HG02571 (cell line): ENCODE measurements at regions not wholly inside any gene's neighbourhood (a gene's known extent, or its start where the extent isn't known, plus 50 kb on each side); places are given as distances from the start of the nearest gene placed in this dataset.

Experiments
- ATAC-seq: cut with Tn5 transposase; IDR thresholded peaks from one replicate; pipeline ENCODE4 v1.9.1; 2021; ENCODE audit warnings: mild to moderate bottlenecking, moderate library complexity; ENCODE audit not compliant: unreplicated experiment

DNA sequence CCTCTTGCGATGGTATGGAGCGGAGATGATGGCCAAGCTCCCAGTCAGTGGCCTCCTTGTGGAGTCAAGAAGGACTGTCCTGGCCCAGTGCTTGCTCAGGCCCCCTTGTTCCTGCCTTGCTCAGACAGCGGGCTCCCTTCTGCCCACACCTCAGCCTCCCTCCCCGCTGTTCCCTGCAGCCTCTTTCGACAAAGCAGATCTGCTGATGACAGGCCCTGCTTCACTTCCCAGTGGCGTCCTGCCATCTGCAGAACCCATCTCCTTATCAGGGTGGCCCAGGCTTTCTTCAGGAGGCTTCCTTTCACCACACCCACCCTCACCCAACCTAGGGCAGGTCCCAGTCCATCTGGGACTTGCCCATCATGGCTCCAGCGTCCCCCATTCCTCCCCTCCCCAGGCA lies 80.0 kb downstream of the CLDN34 start:
- no peak for ATAC-seq

DNA sequence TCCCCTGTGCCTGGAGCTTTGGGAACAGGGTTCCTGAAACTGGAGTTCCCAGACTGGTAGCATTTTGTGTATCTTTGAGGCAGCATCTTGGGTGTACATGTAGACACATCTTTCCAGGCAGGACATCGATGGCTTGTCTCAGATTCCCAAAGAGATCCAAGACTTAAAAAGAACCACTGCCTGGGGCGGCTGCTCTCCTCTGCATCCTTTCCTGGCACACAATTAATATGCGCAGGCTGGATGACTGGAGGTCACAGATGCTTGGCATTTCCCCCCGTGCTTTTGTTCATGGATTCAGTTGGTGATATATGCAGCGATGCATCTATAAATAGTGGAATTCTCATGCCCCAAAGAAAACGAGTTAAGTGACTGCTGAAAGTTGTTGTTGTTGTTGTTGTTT lies 80.5 kb downstream of the CLDN34 start:
- ATAC-seq: no peak

DNA sequence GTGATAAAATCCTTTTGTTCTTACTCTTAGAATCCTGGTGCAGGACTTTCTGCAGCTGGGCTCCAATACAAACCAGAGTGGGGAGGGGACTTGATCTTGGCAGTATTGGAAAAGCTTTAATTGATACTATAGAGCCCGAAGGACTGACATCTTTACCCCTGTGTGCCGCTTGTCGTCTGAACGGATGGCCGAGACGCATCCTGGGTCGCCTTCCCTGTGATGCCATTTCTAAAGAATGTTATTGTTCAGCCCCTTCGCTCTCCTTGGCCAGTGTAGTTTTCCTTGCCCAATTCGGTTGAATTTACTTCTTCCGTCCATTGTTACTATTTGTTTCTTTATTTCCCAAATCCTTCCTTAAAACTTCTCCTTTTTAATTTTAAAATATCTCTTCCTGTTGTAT lies 80.9 kb downstream of the CLDN34 start:
- no peak for ATAC-seq

DNA sequence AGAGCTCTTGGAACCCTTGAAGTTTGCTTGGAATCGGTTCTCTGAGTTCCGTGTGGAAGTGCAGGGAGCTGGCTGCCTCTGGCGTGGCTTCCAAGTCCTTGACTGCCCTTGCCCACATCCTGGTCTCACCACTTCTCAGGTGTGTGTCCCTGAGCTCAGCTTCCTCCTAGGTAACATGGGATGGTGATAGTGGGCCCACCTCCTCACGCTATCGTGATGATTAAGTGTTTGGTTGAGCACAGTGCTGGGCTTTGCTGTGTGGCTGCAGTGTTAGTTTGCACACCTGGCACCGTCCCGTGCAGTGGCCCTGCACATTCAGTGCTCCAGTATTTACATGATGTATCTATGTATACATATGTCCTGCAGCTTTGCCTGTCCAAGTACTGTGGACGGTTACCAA lies 81.5 kb downstream of the CLDN34 start:
- ATAC-seq: no peak

DNA sequence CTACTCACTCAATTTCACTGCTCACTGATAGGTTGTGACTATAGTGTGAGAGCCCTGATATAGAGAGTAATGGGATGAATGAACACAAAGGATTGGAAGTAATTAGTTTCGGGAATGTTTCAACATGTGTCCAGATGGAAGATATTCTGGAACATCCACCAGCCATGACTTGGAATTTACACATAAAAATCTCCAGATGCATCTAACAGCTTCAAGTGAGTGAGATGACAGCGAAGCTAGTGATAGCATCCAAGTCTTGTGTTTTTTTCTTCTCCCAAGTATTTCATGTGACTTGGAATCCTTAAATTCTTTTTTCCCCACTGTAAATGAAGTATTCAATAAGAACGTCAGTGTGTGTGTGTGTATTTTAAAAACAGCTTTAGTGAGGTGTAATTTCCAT lies 82.1 kb downstream of the CLDN34 start:
- no peak for ATAC-seq

DNA sequence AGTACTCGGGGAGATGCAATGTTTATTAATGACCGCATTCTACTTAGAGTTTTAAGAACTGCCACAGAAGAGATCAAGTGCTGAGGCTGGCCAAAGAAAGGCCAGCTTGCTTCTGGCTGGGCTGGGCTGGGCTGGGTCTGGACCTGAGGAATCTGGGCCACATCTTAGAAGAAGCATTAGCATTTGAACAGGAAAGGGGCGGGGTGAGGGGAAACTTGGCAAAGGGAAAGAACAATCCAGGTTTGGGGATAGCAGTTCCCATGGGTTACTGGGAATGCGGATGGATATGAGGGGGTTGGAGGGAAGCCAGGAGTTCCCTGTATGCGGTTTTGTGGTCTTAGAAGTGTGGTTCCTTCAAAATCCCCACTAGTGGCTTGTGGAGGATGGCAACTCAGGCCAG lies 83.3 kb downstream of the CLDN34 start:
- ATAC-seq: no peak

DNA sequence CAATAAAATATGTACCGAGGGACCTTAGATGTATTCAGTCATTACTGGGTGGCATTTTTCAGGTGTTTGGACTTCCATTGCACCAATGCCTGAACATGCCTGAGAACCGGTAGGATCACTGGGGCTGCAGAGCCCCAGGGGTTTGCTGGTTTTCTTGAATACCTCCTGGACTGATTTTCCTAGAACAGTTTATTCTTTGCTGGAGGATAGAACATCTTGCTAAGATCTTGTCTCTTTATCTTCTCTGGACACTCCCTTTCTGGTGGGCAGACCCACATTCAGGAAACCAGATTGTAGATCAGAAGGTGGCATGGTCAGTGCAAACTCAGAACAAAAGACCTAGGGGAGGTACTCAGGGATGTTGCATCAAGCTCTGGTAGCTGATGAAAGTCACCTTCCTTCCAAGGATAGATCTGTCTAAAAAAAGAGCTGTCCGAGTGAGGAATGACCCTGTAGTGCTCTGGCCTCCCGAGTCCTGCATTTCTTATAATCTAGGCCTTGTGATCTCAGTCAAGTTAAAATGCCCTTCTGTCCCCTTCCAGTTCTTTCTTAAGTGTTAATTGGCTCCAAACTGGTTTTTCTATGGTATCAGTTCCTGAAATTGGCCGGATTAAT lies 84.8 kb downstream of the CLDN34 start:
- no peak for ATAC-seq

DNA sequence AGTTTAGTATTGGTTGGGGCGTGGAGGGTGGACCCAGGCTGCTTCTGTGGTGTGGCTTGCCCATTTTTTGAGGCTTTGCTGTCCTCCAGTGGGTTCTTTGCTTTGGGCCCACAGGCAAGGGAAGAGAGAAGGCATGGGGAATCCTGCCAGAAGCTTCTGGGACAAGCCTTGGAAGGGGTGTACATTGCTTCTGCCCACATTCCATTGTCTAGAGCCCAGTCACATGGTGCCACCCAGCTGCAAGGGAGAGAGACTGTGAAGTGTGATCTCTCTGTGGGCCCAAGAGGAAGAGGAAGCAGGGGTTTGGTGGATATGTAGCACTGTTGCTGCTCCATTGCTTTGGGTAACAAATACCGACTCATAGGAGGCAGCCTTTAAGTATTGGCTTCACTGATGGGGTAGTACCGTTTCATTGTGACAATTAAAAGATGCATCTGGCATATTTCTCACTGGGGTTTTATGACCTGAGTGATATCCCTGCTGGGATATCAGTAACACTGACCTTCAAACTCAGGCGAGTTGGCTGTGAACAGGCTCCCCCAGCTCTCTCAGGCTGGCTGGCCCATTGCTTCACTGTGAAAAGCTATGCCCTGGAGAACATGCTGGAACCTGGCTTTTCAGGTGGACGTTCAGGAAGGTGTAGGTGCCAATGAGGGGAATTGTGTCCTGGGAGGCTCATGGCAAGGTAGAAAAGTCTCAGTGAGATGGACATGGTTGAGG lies 85.9 kb downstream of the CLDN34 start:
- ATAC-seq: no peak

DNA sequence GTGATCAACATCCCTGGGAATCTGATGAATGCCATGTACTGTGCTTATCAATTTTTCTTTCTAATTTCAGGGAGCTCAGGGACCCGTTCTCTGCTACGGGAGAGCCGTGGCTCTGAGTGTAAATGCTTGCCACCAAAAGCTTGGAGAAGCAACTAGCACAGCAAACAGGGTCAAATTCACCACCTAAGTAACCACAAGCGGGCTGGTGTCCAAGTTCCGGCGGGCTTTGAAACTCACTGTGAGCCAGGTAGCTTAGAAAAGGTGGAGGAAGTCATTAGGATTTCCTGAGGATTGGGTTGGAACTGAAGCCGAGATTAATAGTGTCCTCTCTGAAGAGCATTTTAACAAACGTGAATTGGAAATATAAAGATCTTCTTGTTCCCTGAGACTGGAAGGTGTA lies 87.2 kb downstream of the CLDN34 start:
- ATAC-seq: no peak

DNA sequence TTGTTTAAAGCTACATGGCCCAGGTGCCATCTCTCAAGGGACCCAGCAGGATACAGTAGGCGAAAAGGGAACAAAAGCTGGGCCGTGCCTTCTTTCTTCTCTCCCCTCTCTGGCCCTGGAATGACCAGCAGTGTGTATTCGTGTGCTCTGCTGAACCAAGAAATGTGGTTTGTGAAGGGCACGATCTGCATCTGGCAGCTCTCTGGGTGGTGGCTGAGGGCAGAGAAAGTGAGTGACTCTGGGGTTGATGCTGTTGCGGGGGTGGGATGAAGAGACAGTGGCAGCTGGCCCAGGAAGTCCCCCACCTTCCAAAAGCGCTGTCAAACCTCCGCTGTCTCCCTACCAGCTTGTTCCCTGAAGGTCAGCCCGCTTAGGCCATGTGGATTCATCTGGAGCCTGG lies 88.3 kb downstream of the CLDN34 start:
- no peak for ATAC-seq

DNA sequence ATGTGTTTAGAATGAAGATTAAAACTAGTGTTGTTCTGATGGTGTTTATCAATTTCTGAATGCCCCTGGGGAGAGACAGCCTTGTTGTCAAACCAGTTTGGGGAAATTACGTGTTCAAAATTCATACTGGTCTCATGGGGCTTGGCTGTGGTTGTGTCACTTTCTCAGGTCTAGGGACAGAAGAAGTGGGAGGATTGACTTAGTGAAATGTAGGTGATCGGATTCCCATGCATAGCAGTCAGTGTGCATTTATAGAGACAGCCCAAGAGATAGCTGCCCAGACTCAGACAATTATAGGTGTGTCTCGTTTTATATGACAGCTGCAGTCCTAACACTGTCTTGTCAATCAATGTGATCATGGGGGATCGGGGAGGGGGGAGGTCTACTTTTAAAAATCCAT lies 94.4 kb upstream of the CLCN4 start:
- ATAC-seq: no peak

DNA sequence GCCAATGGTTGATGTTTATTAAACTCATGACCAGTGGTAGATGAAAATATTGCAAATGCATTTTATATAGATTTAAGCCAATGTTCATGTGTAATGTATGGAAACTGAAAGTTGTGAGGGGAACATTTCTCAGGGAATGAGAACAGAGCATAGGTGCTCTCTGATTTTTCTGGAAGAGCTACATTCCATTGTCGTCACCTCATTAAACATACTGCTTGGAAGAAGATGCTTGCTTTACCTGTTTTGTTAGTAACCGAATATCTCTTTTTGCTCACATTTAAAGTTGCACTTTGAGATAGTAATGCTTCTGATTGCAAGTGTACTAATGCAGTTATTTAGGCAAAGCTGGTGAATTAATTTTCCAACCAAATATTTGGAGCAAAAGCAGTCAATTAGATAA lies 93.8 kb upstream of the CLCN4 start:
- no peak for ATAC-seq

DNA sequence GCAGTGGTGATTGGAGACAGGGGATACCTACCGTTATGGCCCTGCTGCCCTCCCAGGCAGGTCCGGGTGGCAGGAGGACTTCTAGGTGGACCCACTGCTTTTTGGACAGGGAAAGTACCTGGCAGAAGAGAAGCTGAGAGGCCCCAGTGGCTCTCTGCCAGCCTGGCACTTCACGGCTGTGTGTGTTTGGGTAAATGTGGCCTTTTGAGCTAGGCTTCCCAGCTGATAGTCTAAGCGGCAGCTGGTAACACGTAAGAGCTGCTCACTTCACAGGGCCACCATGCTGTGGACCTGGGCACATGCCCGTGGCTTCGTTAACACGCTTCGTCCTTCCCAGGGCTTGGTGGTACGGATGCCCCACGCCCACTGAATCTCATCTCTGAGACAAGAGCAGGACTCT lies 92.0 kb upstream of the CLCN4 start:
- ATAC-seq: no peak

DNA sequence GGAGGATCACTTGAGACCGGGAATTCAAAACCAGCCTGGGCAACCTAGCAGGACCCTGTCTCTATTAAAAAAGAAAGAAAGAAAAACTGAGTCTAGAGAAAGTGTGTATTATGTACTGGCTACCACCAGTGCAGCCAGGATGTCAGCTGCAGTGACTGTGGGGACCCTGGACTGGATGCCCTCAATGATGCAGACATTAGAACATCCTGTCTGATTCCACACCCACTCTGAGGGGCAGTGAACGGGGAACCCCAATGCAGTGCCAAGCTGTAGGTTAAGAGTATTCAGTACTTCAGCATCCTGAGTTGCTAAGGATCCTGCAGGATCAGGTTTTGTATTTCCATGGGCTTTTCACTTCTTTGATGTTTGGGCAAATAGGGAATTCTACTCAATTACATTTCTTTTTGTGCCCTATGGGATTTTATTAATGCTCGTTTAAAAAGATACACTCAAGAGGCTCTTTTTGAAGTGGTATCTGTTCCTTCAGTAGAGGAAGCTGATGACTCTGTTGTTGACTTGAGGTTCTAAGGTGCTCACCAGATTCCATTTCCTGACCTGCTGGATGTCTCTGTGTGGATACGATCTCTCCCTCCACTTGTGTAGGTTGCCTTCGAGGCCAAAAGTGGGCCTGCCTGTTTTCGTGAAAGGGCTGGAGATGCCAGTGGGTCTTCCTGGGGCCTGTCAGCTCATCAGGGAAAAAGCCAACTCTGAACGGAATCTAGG lies 85.9 kb upstream of the CLCN4 start:
- no peak for ATAC-seq

DNA sequence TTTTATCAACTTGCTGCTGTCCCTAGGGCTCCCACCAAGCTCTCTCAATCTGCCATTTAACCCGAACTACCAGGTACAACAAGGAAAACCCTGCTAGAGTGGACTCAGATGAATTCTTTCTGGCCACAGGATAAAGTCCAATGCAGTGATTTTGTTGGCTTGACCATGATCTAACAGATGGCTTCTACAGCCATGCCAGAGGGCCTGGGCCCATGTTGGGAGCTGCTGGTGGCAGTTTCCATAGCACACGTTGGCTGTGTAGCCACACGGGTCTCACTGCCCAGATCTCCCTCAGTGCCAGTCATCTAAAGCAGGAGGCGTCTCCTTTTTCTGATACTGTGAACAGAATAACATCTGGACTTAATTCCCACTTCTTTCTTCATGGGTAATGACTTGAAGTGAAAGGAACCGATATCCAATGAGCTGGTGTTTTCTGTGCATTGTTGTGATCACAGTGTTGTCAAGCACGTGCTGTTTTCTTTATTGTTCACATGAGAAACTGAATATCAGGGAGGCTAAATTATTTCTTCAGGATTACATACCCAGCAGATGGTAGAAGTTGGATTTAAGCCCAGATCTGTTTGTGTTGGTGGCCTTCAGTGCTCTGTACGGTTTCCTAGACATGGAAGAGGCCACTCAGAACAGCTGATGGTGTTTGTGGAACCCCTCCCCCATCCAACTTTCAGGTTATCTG lies 85.2 kb upstream of the CLCN4 start:
- ATAC-seq: no peak

DNA sequence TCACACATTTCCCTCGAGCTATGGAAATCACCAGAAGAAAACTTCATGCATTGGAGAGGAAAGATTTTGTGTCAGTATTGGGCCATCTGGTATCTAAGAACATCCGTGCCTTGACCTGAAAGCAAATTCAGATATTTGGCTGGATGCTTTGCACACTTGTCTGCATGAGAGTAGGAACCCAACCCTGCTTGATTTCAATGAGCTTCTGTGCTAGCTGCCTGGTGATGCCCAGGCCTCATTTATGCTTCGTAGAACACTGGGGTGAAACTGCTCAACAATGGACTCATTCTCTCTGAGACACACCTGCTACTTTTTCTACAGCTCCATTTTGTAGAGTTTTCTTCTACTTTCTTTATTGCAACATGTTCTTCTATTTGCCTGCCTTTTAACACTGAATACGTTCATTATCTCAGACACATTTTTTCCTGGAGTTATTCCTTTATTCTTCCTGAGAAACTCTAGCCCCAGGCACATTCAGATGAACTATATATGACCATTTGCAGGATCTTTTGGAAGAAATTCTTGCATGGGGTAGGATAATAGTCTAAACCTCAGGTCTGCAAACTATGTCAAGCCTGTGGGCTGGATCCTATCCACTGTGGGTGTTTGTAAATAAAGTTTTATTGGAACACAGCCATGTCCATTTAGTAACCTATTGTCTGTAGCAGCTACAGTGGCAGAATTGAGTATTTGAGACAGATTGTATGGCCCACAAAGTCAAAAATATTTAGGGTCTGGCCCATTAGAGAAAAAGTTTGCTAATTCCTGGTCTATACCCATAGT lies 83.8 kb upstream of the CLCN4 start:
- ATAC-seq: no peak

DNA sequence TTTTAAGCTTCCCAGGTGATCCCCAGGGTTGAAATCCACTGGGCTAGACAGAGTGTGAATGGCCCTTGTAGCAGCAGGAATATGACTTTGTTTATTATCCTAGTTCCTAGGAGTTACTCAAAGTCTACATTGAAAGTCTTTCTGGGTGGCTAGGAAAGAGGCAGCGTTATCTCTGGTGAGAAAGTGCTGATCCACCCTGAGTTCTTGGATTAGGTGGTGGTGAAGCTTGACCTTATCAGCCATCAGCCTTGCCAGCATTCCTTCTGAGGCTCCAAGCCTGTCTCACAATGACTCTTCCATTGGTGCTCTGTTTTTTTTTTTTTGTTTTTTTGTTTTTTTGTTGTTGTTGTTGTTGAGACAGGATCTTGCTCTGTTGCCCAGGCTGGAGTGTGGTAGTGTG lies 83.1 kb upstream of the CLCN4 start:
- no peak for ATAC-seq

DNA sequence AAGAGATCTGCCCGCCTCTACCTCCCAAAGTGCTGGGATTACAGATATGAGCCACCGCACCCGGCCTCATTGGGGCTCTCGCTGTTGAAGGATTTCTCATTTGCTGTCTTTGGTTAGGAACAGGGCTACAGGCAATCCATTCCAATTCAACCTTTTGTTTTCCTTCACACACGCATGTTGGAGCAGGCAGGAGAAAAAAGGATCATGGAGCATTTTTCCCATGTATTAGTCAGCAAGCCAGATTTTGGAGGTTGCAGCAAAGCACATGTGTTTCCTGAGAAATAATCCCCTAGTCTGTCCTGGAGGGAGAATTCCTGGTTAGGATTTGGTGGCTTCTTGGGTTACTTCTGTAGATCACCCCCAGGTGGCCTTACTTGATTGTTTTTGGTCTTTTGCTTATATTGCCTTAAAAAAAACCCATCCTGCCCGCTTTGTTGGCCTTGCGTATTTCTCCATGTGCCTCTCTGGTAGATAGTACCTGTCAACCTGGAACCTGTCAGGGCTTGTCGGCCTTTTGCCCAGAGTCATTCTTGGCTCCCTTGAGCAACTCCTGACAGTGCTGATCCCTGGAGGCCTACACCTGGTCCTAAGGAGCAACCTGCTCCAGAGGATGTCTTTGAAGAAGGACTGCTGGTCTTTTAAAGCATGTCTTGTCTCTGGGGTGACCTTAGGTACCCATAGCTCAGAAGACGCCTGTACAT lies 82.4 kb upstream of the CLCN4 start:
- no peak for ATAC-seq

DNA sequence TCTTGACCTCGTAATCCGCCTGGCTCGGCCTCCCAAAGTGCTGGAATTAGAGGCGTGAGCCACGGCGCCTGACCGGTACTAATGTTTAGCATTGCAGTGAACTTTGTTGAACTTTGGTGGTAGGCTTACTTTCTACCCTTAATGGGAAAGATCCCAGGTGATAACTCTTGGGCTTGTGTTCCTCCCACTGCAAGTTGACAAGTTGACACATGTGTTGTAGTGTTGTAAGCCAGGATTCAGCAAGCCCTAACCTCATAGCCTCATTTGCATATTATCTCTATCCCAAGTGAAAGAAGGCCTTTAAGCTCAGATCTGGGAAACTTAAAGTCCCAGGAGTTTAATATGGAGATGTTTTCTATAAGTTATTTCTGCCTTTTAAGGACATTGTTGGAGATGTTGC lies 80.0 kb upstream of the CLCN4 start:
- ATAC-seq: no peak

DNA sequence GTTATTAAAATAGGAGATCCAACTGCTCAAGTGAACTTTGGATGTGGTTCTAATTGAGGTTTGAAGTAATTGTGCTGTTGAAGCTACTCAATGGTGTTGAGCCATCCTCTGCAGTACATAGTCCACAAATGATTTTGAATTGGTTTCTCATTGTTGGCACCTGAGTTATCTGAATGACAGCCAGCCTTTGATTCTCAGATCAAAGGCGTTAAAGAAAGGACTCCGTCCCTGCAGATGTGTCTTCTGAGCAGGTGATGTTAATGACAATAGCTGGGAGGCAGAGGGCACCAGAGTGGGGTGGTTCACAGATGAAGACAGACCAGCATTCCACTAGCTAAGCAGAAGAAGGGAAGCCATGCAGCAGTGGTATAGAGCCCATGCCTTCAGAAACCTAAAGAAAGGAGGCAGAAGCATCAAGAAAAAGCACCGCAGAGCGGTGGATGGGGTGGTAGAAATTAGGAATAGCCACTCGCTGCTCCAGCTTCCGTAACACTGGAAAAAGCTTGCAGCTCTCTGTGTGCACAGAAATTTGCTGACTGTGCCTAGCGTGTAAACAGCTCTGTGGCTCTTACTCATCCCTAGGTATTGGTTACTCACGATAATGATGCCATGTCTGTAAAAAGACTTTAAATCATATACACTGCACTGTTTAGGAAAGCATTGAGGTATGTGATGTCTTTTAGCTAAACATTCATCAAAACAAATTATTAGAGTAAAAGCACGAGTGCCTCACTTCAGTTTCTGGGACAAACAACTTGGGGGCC lies 79.2 kb upstream of the CLCN4 start:
- ATAC-seq: no peak
